ENCODE measurements at regions not wholly inside any gene's neighbourhood (a gene's known extent, or its start where the extent isn't known, plus 50 kb on each side); places are given as distances from the start of the nearest gene placed in this dataset.

DNA sequence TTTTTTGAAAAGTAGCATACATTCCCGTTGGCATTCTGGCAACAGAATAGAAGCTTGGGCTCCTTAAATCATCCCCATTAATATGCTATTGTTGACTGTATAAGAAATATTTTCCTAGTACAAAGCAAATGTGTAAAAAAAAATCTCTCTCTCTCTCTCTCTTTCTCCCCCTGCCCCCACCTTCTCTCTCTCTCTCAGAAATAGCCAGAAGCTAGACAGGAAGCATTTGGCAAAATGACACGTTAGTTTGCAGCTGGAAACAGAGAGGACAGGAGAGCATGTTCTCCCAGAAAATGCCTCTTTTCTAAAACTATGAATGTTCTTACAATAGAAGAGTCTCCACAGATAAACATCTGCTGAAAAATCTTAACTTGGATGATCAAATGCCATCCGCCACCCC, 59.6 kb upstream of the AKR1E2 start:
- ChIA-PET CTCF (interaction anchor here (0.6 to 3.9 kb wide), 5 partner anchors 272 to 1573 kb away, joined by 3 to 17 read pairs (median 4); no protein-coding TSS in a partner anchor), POLR2A (no interaction called here)
- H3K4me1 Mint-ChIP-seq: no peaks in the 10 kb centered on the region
- no peaks in the 10 kb centered on the region for H3K9me3 Mint-ChIP-seq
- H3K27me3 Mint-ChIP-seq: peaks cover 10 to 26% of the 10 kb centered on the region in 2 donors
- Histone ChIP-seq H3K36me3 (ENCODE audit: control insufficient read depth in 2 of 2, extremely low read depth in 1 of 2, insufficient read depth in 1 of 2, low read length in 1 of 2) (no peaks in the 10 kb centered on the region), H3K4me3 (ENCODE audit: control insufficient read depth in 1 of 2, extremely low read depth in 1 of 2, low read length in 1 of 2) (no peak overlapping the region), H3K27me3 (replicated peaks in 1 of 2; ENCODE audit: control insufficient read depth in 2 of 2, extremely low read depth in 1 of 2, insufficient read depth in 2 of 2, low read length in 1 of 2) (no peaks in the 10 kb centered on the region), H3K27ac (ENCODE audit: low read length) (no peak overlapping the region), H3K4me1 (ENCODE audit: control insufficient read depth in 1 of 2, extremely low read depth in 1 of 2, insufficient read depth in 2 of 2, low read length in 2 of 2) (no peaks in the 10 kb centered on the region), H3K9me3 (no peaks in the 10 kb centered on the region)
- WGBS (ENCODE audit: insufficient coverage): no CpG with 5 or more reads among the region's 3 CpGs
- no peak overlapping the region for H3K4me3 Mint-ChIP-seq
- ATAC-seq (replicated peaks in 1 of 4): no peak
- H3K36me3 Mint-ChIP-seq: no peaks in the 10 kb centered on the region
- no peak for DNase-seq
- H3K27ac Mint-ChIP-seq: no peak overlapping the region

DNA sequence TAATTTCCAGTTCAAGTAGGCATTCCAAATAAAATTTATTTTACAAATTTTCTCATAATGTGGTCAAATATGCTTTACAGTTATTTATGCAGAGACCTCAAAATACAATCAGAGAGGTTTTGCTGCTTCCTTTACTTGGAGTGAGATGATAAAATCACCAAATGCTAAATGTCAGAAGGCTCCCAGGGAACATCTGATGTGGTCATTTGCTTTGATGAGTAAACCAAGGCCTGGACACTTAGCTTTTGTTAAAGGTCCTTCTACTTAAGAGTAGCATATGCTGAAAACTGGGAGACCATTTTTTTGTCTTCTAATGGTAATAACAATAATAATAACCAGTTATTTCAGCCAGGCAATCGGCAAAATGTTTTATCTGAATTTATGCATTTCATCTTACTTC, 60.6 kb upstream of the AKR1E2 start:
- CTCF ChIA-PET: interaction anchor here (0.5 to 3.9 kb wide), 4 partner anchors 17 to 1568 kb away, joined by 3 to 17 read pairs (median 6); no protein-coding TSS in a partner anchor
- H3K4me3 Mint-ChIP-seq: no peak overlapping the region
- POLR2A ChIA-PET: interaction anchor here in 1 of 2 donors (0.7 kb wide), 1 partner anchor 1568 kb away, joined by 3 read pairs; no protein-coding TSS in a partner anchor

DNA sequence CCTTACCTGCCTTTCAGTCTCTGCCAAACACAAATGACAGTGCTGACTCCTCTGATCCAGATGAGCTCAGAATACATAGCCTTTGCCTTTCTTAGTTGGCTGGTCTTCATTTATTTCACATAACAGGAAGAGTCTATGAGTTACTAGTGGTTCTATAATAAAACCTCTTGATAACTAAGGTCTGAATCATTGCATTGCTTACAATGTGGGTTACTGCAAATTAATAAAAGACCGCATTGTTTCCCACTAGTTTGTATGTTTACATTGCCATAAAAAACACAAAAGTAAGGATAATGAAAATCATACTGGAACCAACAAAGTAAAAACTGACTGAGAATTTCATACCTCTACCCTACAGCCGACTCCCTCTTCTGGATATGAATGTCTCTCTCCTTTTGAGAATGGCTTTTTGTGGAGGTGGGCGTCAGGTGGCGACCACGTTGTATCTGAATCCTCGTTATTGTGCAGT, 62.0 kb upstream of the AKR1E2 start:
- no peak overlapping the region for H3K4me3 ChIP-seq (ENCODE audit: control insufficient read depth in 1 of 2, extremely low read depth in 1 of 2, low read length in 1 of 2)
- no peaks in the 10 kb centered on the region for H3K4me1 Mint-ChIP-seq
- no peak overlapping the region for H3K27ac Mint-ChIP-seq
- no peaks in the 10 kb centered on the region for H3K9me3 Mint-ChIP-seq
- H3K27me3 ChIP-seq (replicated peaks in 1 of 2; ENCODE audit: control insufficient read depth in 2 of 2, extremely low read depth in 1 of 2, insufficient read depth in 2 of 2, low read length in 1 of 2): no peaks in the 10 kb centered on the region
- ATAC-seq (replicated peaks in 1 of 4) (no peak), DNase-seq (no peak)
- H3K36me3 Mint-ChIP-seq: no peaks in the 10 kb centered on the region
- ChIA-PET POLR2A (no interaction called here), CTCF (interaction anchor here in 1 of 2 donors (3.9 kb wide), 1 partner anchor 1566 kb away, joined by 17 read pairs; no protein-coding TSS in a partner anchor)
- no peaks in the 10 kb centered on the region for H3K9me3 ChIP-seq
- no peaks in the 10 kb centered on the region for H3K4me1 ChIP-seq (ENCODE audit: control insufficient read depth in 1 of 2, extremely low read depth in 1 of 2, insufficient read depth in 2 of 2, low read length in 2 of 2)
- peaks cover 6 to 24% of the 10 kb centered on the region in 2 donors for H3K27me3 Mint-ChIP-seq
- no peak overlapping the region for H3K4me3 Mint-ChIP-seq
- WGBS (ENCODE audit: insufficient coverage): no CpG with 5 or more reads among the region's 6 CpGs
- no peak overlapping the region for H3K27ac ChIP-seq (ENCODE audit: low read length)
- H3K36me3 ChIP-seq (ENCODE audit: control insufficient read depth in 2 of 2, extremely low read depth in 1 of 2, insufficient read depth in 1 of 2, low read length in 1 of 2): no peaks in the 10 kb centered on the region

More for the DNA sequence above, 60.6 kb upstream of the AKR1E2 start:
- DNase-seq (no peak), ATAC-seq (replicated peaks in 1 of 4) (no peak)
- Histone ChIP-seq H3K9me3 (no peaks in the 10 kb centered on the region), H3K27ac (ENCODE audit: low read length) (no peak overlapping the region), H3K4me3 (ENCODE audit: control insufficient read depth in 1 of 2, extremely low read depth in 1 of 2, low read length in 1 of 2) (no peak overlapping the region), H3K36me3 (ENCODE audit: control insufficient read depth in 2 of 2, extremely low read depth in 1 of 2, insufficient read depth in 1 of 2, low read length in 1 of 2) (no peaks in the 10 kb centered on the region), H3K4me1 (ENCODE audit: control insufficient read depth in 1 of 2, extremely low read depth in 1 of 2, insufficient read depth in 2 of 2, low read length in 2 of 2) (no peaks in the 10 kb centered on the region), H3K27me3 (replicated peaks in 1 of 2; ENCODE audit: control insufficient read depth in 2 of 2, extremely low read depth in 1 of 2, insufficient read depth in 2 of 2, low read length in 1 of 2) (no peaks in the 10 kb centered on the region)
- no peaks in the 10 kb centered on the region for H3K9me3 Mint-ChIP-seq
- H3K27me3 Mint-ChIP-seq: peaks cover 5 to 23% of the 10 kb centered on the region in 2 donors
- no CpG with 5 or more reads among the region's 1 CpG for WGBS (ENCODE audit: insufficient coverage)
- H3K27ac Mint-ChIP-seq: no peak overlapping the region
- no peaks in the 10 kb centered on the region for H3K4me1 Mint-ChIP-seq
- H3K36me3 Mint-ChIP-seq: no peaks in the 10 kb centered on the region

DNA sequence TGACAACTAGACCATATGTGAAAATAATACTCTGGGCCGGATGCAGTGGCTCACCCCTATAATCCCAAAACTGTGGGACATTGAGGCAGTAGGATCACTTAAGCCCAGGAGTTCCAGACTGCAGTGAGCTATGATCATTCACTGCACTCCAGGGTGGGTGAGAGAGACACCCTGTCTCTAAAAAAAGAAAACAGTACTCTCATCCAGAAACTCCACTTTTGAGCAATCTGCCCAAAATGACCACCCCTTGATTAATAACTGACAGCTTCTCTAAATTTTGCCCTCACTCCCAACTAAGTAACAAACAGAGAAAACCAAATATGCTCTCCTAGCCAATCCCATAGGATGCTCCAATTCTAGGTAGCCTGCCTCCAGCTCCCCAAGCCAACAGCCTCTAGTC, 62.5 kb upstream of the AKR1E2 start:
- CTCF ChIA-PET: no interaction called here
- POLR2A ChIA-PET: no interaction called here
- DNase-seq: no peak

DNA sequence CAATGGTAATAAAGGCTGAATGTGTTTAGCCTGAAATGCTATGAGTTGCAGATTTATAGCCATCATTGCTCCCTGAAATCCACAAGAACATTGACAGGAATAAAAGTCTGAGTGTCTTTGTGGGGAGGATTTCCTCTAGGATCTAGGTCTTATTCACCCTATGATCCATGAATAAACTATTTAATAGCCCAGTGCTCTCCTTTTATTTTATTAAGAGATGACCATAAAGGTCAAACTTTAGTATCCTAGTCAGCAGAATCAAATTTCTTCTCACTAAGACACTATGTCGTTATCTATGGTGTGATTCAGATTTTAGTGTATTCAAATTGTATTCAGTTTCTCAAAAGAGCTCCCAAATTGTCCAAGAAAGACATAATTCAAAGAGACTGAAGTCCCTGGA, 67.8 kb upstream of the AKR1E2 start:
- ATAC-seq (replicated peaks in 1 of 4) (no peak), DNase-seq (no peak)
- Mint-ChIP-seq H3K27ac (no peak overlapping the region), H3K9me3 (no peaks in the 10 kb centered on the region), H3K4me3 (no peak overlapping the region), H3K27me3 (peaks cover 17 to 22% of the 10 kb centered on the region in 2 donors), H3K4me1 (no peaks in the 10 kb centered on the region), H3K36me3 (no peaks in the 10 kb centered on the region)
- POLR2A ChIA-PET: interaction anchor here in 1 of 2 donors (0.7 kb wide), 1 partner anchor 9 kb away, joined by 3 read pairs; no protein-coding TSS in a partner anchor
- no peaks in the 10 kb centered on the region for H3K27me3 ChIP-seq (replicated peaks in 1 of 2; ENCODE audit: control insufficient read depth in 2 of 2, extremely low read depth in 1 of 2, insufficient read depth in 2 of 2, low read length in 1 of 2)
- CTCF ChIA-PET: no interaction called here
- H3K27ac ChIP-seq (ENCODE audit: low read length): no peak overlapping the region
- no peaks in the 10 kb centered on the region for H3K36me3 ChIP-seq (ENCODE audit: control insufficient read depth in 2 of 2, extremely low read depth in 1 of 2, insufficient read depth in 1 of 2, low read length in 1 of 2)
- no peak overlapping the region for H3K4me3 ChIP-seq (ENCODE audit: control insufficient read depth in 1 of 2, extremely low read depth in 1 of 2, low read length in 1 of 2)
- H3K9me3 ChIP-seq: no peaks in the 10 kb centered on the region
- no CpG with 5 or more reads among the region's 1 CpG for WGBS (ENCODE audit: insufficient coverage)
- H3K4me1 ChIP-seq (ENCODE audit: control insufficient read depth in 1 of 2, extremely low read depth in 1 of 2, insufficient read depth in 2 of 2, low read length in 2 of 2): no peaks in the 10 kb centered on the region

More for the DNA sequence above, 62.5 kb upstream of the AKR1E2 start:
- H3K27ac ChIP-seq (ENCODE audit: low read length): no peak overlapping the region
- H3K27me3 ChIP-seq (replicated peaks in 1 of 2; ENCODE audit: control insufficient read depth in 2 of 2, extremely low read depth in 1 of 2, insufficient read depth in 2 of 2, low read length in 1 of 2): no peaks in the 10 kb centered on the region
- H3K36me3 ChIP-seq (ENCODE audit: control insufficient read depth in 2 of 2, extremely low read depth in 1 of 2, insufficient read depth in 1 of 2, low read length in 1 of 2): no peaks in the 10 kb centered on the region
- H3K9me3 ChIP-seq: no peaks in the 10 kb centered on the region
- no peaks in the 10 kb centered on the region for H3K4me1 ChIP-seq (ENCODE audit: control insufficient read depth in 1 of 2, extremely low read depth in 1 of 2, insufficient read depth in 2 of 2, low read length in 2 of 2)
- WGBS (ENCODE audit: insufficient coverage): no CpG with 5 or more reads among the region's 1 CpG
- H3K4me3 ChIP-seq (ENCODE audit: control insufficient read depth in 1 of 2, extremely low read depth in 1 of 2, low read length in 1 of 2): no peak overlapping the region
- Mint-ChIP-seq H3K9me3 (no peaks in the 10 kb centered on the region), H3K4me3 (no peak overlapping the region), H3K4me1 (no peaks in the 10 kb centered on the region), H3K27me3 (peaks cover 9 to 22% of the 10 kb centered on the region in 2 donors), H3K36me3 (no peaks in the 10 kb centered on the region), H3K27ac (no peak overlapping the region)
- ATAC-seq (replicated peaks in 1 of 4): no peak

- Mint-ChIP-seq H3K27me3 (peaks cover 20 to 27% of the 10 kb centered on the region in 2 donors), H3K27ac (no peak overlapping the region), H3K4me3 (no peak overlapping the region), H3K4me1 (no peaks in the 10 kb centered on the region), H3K36me3 (no peaks in the 10 kb centered on the region), H3K9me3 (no peaks in the 10 kb centered on the region)
- Histone ChIP-seq H3K4me3 (ENCODE audit: control insufficient read depth in 1 of 2, extremely low read depth in 1 of 2, low read length in 1 of 2) (no peak overlapping the region), H3K36me3 (ENCODE audit: control insufficient read depth in 2 of 2, extremely low read depth in 1 of 2, insufficient read depth in 1 of 2, low read length in 1 of 2) (no peaks in the 10 kb centered on the region), H3K27ac (ENCODE audit: low read length) (no peak overlapping the region), H3K27me3 (replicated peaks in 1 of 2; ENCODE audit: control insufficient read depth in 2 of 2, extremely low read depth in 1 of 2, insufficient read depth in 2 of 2, low read length in 1 of 2) (no peaks in the 10 kb centered on the region), H3K4me1 (ENCODE audit: control insufficient read depth in 1 of 2, extremely low read depth in 1 of 2, insufficient read depth in 2 of 2, low read length in 2 of 2) (no peaks in the 10 kb centered on the region), H3K9me3 (no peaks in the 10 kb centered on the region)
- WGBS (ENCODE audit: insufficient coverage): 64% methylated on average over 5 of the region's 10 CpGs
- ChIA-PET CTCF (no interaction called here), POLR2A (no interaction called here)
- ATAC-seq (replicated peaks in 1 of 4): no peak
- DNase-seq: no peak
These were observed 70.6 kb upstream of the AKR1E2 start for GRCh38 chr10:4755286-4755989.
